GM23248 (cell line): ENCODE measurements at regions not wholly inside any gene's neighbourhood (a gene's known extent, or its start where the extent isn't known, plus 50 kb on each side); places are given as distances from the start of the nearest gene placed in this dataset.

Source experiments
- EZH2 ChIP-seq: fragments of 200-600 bp; sonication (generic); IDR thresholded peaks from 2 replicates; pipeline ENCODE4 v1.6.1; 2018; ENCODE audit warnings: antibody characterized with exemption, mild to moderate bottlenecking; ENCODE audit not compliant: insufficient read depth, poor library complexity, severe bottlenecking
- EZH2phosphoT487 ChIP-seq: fragments of 200-600 bp; sonication (generic); IDR thresholded peaks from 2 replicates; pipeline ENCODE4 v1.6.1; 2018; ENCODE audit warnings: antibody characterized with exemption, moderate library complexity, mild to moderate bottlenecking, low read depth; ENCODE audit not compliant: insufficient read depth

GRCh38 chr5:147174671-147175265, 60.1 kb upstream of the STK32A start:
- TF ChIP-seq EZH2, result no peak
- no peak for TF ChIP-seq EZH2phosphoT487
